Esophagus squamous epithelium (tissue), 4 donors: ENCODE measurements at regions not wholly inside any gene's neighbourhood (a gene's known extent, or its start where the extent isn't known, plus 50 kb on each side); places are given as distances from the start of the nearest gene placed in this dataset.

Experiments
- CTCF ChIP-seq, 6 experiments: fragments of 450-650 bp in 4 of 6; fragments of 200-600 bp in 2 of 6; sonication (generic) in 2 of 6; IDR thresholded peaks; one replicate each; pipeline ENCODE4 v1.5.1; 2016 to 2019; ENCODE audit warnings: antibody characterized with exemption in 6 of 6, mild to moderate bottlenecking in 4 of 6, moderate library complexity in 4 of 6
- POLR2A ChIP-seq, 4 donors: fragments of 450-650 bp; IDR thresholded peaks; one replicate each; pipeline ENCODE4 v1.6.1; 2017; ENCODE audit warnings: antibody characterized with exemption in 4 of 4, mild to moderate bottlenecking in 4 of 4, moderate library complexity in 3 of 4

- TF ChIP-seq CTCF (IDR thresholded peaks at IDR 0.05) (peak; percentile 33 to 61 (median 58)), POLR2A (IDR thresholded peaks at IDR 0.05) (no peak)
Measured at GRCh38 chr2:190781604-190782198, 98.9 kb upstream of the GLS start.
